HPDE6-E6E7 (cell line): ENCODE measurements at regions not wholly inside any gene's neighbourhood (a gene's known extent, or its start where the extent isn't known, plus 50 kb on each side); places are given as distances from the start of the nearest gene placed in this dataset.
"Not testable (repeated sequence)": the region's sequence is repeated elsewhere in the genome, so short reads cannot be mapped to it uniquely, and the experiment has no call there.

Source experiments
- DNase-seq: peaks from one replicate; pipeline ENCODE4 v3.0.0; 2011; ENCODE audit warnings: missing footprints; ENCODE audit errors: extremely low spot score

GRCh38 chr4:128566693-128567092 lies 242.8 kb upstream of the JADE1 start:
- no peak for DNase-seq

- peak; percentile 53 for DNase-seq
Measured at GRCh38 chr4:128565565-128566186, 243.8 kb upstream of the JADE1 start.

- DNase-seq: no peak
Measured at GRCh38 chr4:128565054-128565453, 244.4 kb upstream of the JADE1 start.

GRCh38 chr4:128564081-128564630 lies 245.3 kb upstream of the JADE1 start:
- no peak for DNase-seq

GRCh38 chr4:128560754-128561495 lies 248.6 kb upstream of the JADE1 start:
- no peak for DNase-seq

GRCh38 chr4:128558896-128559679 lies 250.4 kb upstream of the JADE1 start:
- no peak for DNase-seq

- DNase-seq: no peak
Measured at GRCh38 chr4:128556756-128557155, 252.7 kb upstream of the JADE1 start.

GRCh38 chr4:128553686-128554515 lies 255.6 kb upstream of the JADE1 start:
- no peak for DNase-seq

GRCh38 chr4:128552586-128552907 lies 257.0 kb upstream of the JADE1 start:
- DNase-seq: no peak

- DNase-seq: no peak
Measured at GRCh38 chr4:128551280-128551679, 258.2 kb upstream of the JADE1 start.

GRCh38 chr4:128550060-128550459 lies 259.4 kb upstream of the JADE1 start:
- DNase-seq: no peak

- no peak for DNase-seq
Measured at GRCh38 chr4:128549636-128550035, 259.9 kb upstream of the JADE1 start.

- no peak for DNase-seq
Measured at GRCh38 chr4:128548381-128548780, 260.8 kb upstream of the PGRMC2 start.

GRCh38 chr4:128544272-128544671 lies 256.7 kb upstream of the PGRMC2 start:
- no peak for DNase-seq

- DNase-seq: no peak
Measured at GRCh38 chr4:128543696-128544095, 256.1 kb upstream of the PGRMC2 start.

GRCh38 chr4:128542047-128542446 lies 254.4 kb upstream of the PGRMC2 start:
- DNase-seq: no peak

- DNase-seq: no peak
Measured at GRCh38 chr4:128540122-128540521, 252.5 kb upstream of the PGRMC2 start.

- no peak for DNase-seq
Measured at GRCh38 chr4:128538111-128538882, 250.7 kb upstream of the PGRMC2 start.

- no peak for DNase-seq
Measured at GRCh38 chr4:128536746-128537145, 249.1 kb upstream of the PGRMC2 start.

- not testable (repeated sequence) for DNase-seq
Measured at GRCh38 chr4:128535510-128535909, 247.9 kb upstream of the PGRMC2 start.
